ENCODE measurements at regions not wholly inside any gene's neighbourhood (a gene's known extent, or its start where the extent isn't known, plus 50 kb on each side); places are given as distances from the start of the nearest gene placed in this dataset.

GRCh38 chr3:44019736-44020135, 221.9 kb upstream of the TOPAZ1 start:
- Histone ChIP-seq H3K9ac (ENCODE audit: low read length) (no peak overlapping the region), H3K36me3 (ENCODE audit: insufficient read depth, low read length) (no peaks in the 10 kb centered on the region; the same call in 1 of the 2 replicates), H3K4me2 (ENCODE audit: low read depth, low read length, poor library complexity, severe bottlenecking) (no peak overlapping the region), H3K4me3 (ENCODE audit: low read length) (no peak overlapping the region), H4K20me1 (ENCODE audit: insufficient read depth, low read depth, low read length) (no peaks in the 10 kb centered on the region), H3K79me2 (ENCODE audit: low read length) (no peaks in the 10 kb centered on the region), H3K27me3 (ENCODE audit: low read length) (no peaks in the 10 kb centered on the region), H3K4me1 (ENCODE audit: low read length) (no peaks in the 10 kb centered on the region), H3K9me3 (ENCODE audit: low read length) (no peaks in the 10 kb centered on the region), H2AFZ (ENCODE audit: low read length) (no peak overlapping the region), H3K9me2 (replicated peaks; ENCODE audit: insufficient read depth, low read length) (no peaks in the 10 kb centered on the region), H3K27ac (ENCODE audit: low read length) (no peak overlapping the region)
- DNase-seq: no peak

GRCh38 chr3:44020143-44020542, 221.5 kb upstream of the TOPAZ1 start:
- DNase-seq: no peak
- no peaks in the 10 kb centered on the region for H3K79me2 ChIP-seq (ENCODE audit: low read length)

GRCh38 chr3:44021651-44022594, 219.8 kb upstream of the TOPAZ1 start:
- H4K20me1 ChIP-seq (ENCODE audit: insufficient read depth, low read depth, low read length): no peaks in the 10 kb centered on the region
- no peak overlapping the region for H3K4me3 ChIP-seq (ENCODE audit: low read length)
- H3K9ac ChIP-seq (ENCODE audit: low read length): no peak overlapping the region
- no peaks in the 10 kb centered on the region for H3K79me2 ChIP-seq (ENCODE audit: low read length)
- H3K27ac ChIP-seq (ENCODE audit: low read length): no peak overlapping the region
- H3K27me3 ChIP-seq (ENCODE audit: low read length): no peaks in the 10 kb centered on the region
- H3K36me3 ChIP-seq (ENCODE audit: insufficient read depth, low read length): no peaks in the 10 kb centered on the region; the same call in 1 of the 2 replicates
- no peaks in the 10 kb centered on the region for H3K9me3 ChIP-seq (ENCODE audit: low read length)
- no peak for DNase-seq
- no peak overlapping the region for H2AFZ ChIP-seq (ENCODE audit: low read length)
- H3K9me2 ChIP-seq (replicated peaks; ENCODE audit: insufficient read depth, low read length): no peaks in the 10 kb centered on the region
- no peaks in the 10 kb centered on the region for H3K4me1 ChIP-seq (ENCODE audit: low read length)
- H3K4me2 ChIP-seq (ENCODE audit: low read depth, low read length, poor library complexity, severe bottlenecking): no peak overlapping the region

More at GRCh38 chr3:44020143-44020542, 221.5 kb upstream of the TOPAZ1 start:
- Histone ChIP-seq H3K27me3 (ENCODE audit: low read length) (no peaks in the 10 kb centered on the region), H3K9me3 (ENCODE audit: low read length) (no peaks in the 10 kb centered on the region), H3K4me1 (ENCODE audit: low read length) (no peaks in the 10 kb centered on the region), H3K4me3 (ENCODE audit: low read length) (no peak overlapping the region), H3K9me2 (replicated peaks; ENCODE audit: insufficient read depth, low read length) (no peaks in the 10 kb centered on the region), H4K20me1 (ENCODE audit: insufficient read depth, low read depth, low read length) (no peaks in the 10 kb centered on the region), H3K9ac (ENCODE audit: low read length) (no peak overlapping the region), H3K4me2 (ENCODE audit: low read depth, low read length, poor library complexity, severe bottlenecking) (no peak overlapping the region), H3K36me3 (ENCODE audit: insufficient read depth, low read length) (no peaks in the 10 kb centered on the region; the same call in 1 of the 2 replicates), H3K27ac (ENCODE audit: low read length) (no peak overlapping the region), H2AFZ (ENCODE audit: low read length) (no peak overlapping the region)

- Histone ChIP-seq H3K9me3 (ENCODE audit: low read length) (no peaks in the 10 kb centered on the region), H3K27ac (ENCODE audit: low read length) (no peak overlapping the region), H3K4me1 (ENCODE audit: low read length) (no peaks in the 10 kb centered on the region), H2AFZ (ENCODE audit: low read length) (no peak overlapping the region), H3K27me3 (ENCODE audit: low read length) (no peaks in the 10 kb centered on the region), H3K79me2 (ENCODE audit: low read length) (no peaks in the 10 kb centered on the region), H4K20me1 (ENCODE audit: insufficient read depth, low read depth, low read length) (no peaks in the 10 kb centered on the region; the same call in 1 of the 2 replicates), H3K4me2 (ENCODE audit: low read depth, low read length, poor library complexity, severe bottlenecking) (no peak overlapping the region), H3K4me3 (ENCODE audit: low read length) (no peak overlapping the region), H3K36me3 (ENCODE audit: insufficient read depth, low read length) (no peaks in the 10 kb centered on the region), H3K9me2 (replicated peaks; ENCODE audit: insufficient read depth, low read length) (no peaks in the 10 kb centered on the region), H3K9ac (ENCODE audit: low read length) (no peak overlapping the region)
- no peak for DNase-seq
Observed at GRCh38 chr3:44023961-44024593, 217.6 kb upstream of the TOPAZ1 start.

GRCh38 chr3:44026220-44026865, 215.3 kb upstream of the TOPAZ1 start:
- Histone ChIP-seq H3K27me3 (ENCODE audit: low read length) (no peaks in the 10 kb centered on the region), H2AFZ (ENCODE audit: low read length) (no peak overlapping the region), H3K79me2 (ENCODE audit: low read length) (no peaks in the 10 kb centered on the region), H3K36me3 (ENCODE audit: insufficient read depth, low read length) (no peaks in the 10 kb centered on the region), H3K4me1 (ENCODE audit: low read length) (peaks cover 9% of the 10 kb centered on the region), H3K4me2 (ENCODE audit: low read depth, low read length, poor library complexity, severe bottlenecking) (no peak overlapping the region), H3K9ac (ENCODE audit: low read length) (no peak overlapping the region), H3K9me2 (replicated peaks; ENCODE audit: insufficient read depth, low read length) (no peaks in the 10 kb centered on the region), H3K27ac (ENCODE audit: low read length) (no peak overlapping the region), H3K4me3 (ENCODE audit: low read length) (no peak overlapping the region), H4K20me1 (ENCODE audit: insufficient read depth, low read depth, low read length) (no peaks in the 10 kb centered on the region; the same call in 1 of the 2 replicates), H3K9me3 (ENCODE audit: low read length) (no peaks in the 10 kb centered on the region)
- no peak for DNase-seq

GRCh38 chr3:44029100-44029499, 212.6 kb upstream of the TOPAZ1 start:
- H3K9me2 ChIP-seq (replicated peaks; ENCODE audit: insufficient read depth, low read length): no peaks in the 10 kb centered on the region

GRCh38 chr3:44030285-44030684, 211.4 kb upstream of the TOPAZ1 start:
- Histone ChIP-seq H3K4me3 (ENCODE audit: low read length) (no peak overlapping the region), H3K27ac (ENCODE audit: low read length) (no peak overlapping the region), H3K9me2 (replicated peaks; ENCODE audit: insufficient read depth, low read length) (no peaks in the 10 kb centered on the region)

More at GRCh38 chr3:44029100-44029499, 212.6 kb upstream of the TOPAZ1 start:
- Histone ChIP-seq H3K4me3 (ENCODE audit: low read length) (no peak overlapping the region), H3K4me1 (ENCODE audit: low read length) (peaks cover 9% of the 10 kb centered on the region), H3K27me3 (ENCODE audit: low read length) (no peaks in the 10 kb centered on the region), H3K9me3 (ENCODE audit: low read length) (no peaks in the 10 kb centered on the region), H3K27ac (ENCODE audit: low read length) (no peak overlapping the region), H3K9ac (ENCODE audit: low read length) (no peak overlapping the region), H3K4me2 (ENCODE audit: low read depth, low read length, poor library complexity, severe bottlenecking) (no peak overlapping the region), H3K79me2 (ENCODE audit: low read length) (no peaks in the 10 kb centered on the region), H4K20me1 (ENCODE audit: insufficient read depth, low read depth, low read length) (no peaks in the 10 kb centered on the region; the same call in 1 of the 2 replicates), H3K36me3 (ENCODE audit: insufficient read depth, low read length) (no peaks in the 10 kb centered on the region), H2AFZ (ENCODE audit: low read length) (no peak overlapping the region)
- no peak for DNase-seq

More at GRCh38 chr3:44030285-44030684, 211.4 kb upstream of the TOPAZ1 start:
- no peaks in the 10 kb centered on the region for H3K27me3 ChIP-seq (ENCODE audit: low read length)
- H3K79me2 ChIP-seq (ENCODE audit: low read length): no peaks in the 10 kb centered on the region
- no peak for DNase-seq
- no peak overlapping the region for H2AFZ ChIP-seq (ENCODE audit: low read length)
- no peak overlapping the region for H3K4me2 ChIP-seq (ENCODE audit: low read depth, low read length, poor library complexity, severe bottlenecking)
- H3K9ac ChIP-seq (ENCODE audit: low read length): no peak overlapping the region
- H3K9me3 ChIP-seq (ENCODE audit: low read length): no peaks in the 10 kb centered on the region
- H3K4me1 ChIP-seq (ENCODE audit: low read length): peaks cover 9% of the 10 kb centered on the region
- no peaks in the 10 kb centered on the region for H3K36me3 ChIP-seq (ENCODE audit: insufficient read depth, low read length)
- no peaks in the 10 kb centered on the region; the same call in 1 of the 2 replicates for H4K20me1 ChIP-seq (ENCODE audit: insufficient read depth, low read depth, low read length)

Data from Karpas-422 (cell line).